Endothelial cell of umbilical vein (primary cell): ENCODE measurements at regions not wholly inside any gene's neighbourhood (a gene's known extent, or its start where the extent isn't known, plus 50 kb on each side); places are given as distances from the start of the nearest gene placed in this dataset.

Source experiments
- BruUV-seq: library from RNA; stranded (reverse); fragments of 400-500 nt; replicated peaks from 2 replicates; lab custom pipeline; 2021; lab: Mats Ljungman, UMichigan
- CTCF ChIA-PET: fragments of 300-600, 350-600 bp; sonication (Branson Sonifier 250); formaldehyde crosslinking; loops from one replicate; lab custom pipeline; 2021; ENCODE audit warnings: antibody characterized with exemption, inconsistent platforms; lab: Charles Lee
- POLR2A ChIA-PET: fragments of 300-600, 350-600 bp; sonication (Branson Sonifier 250); formaldehyde crosslinking; loops from one replicate; lab custom pipeline; 2021; ENCODE audit warnings: antibody characterized with exemption, inconsistent platforms; lab: Charles Lee
- DNase-seq: peaks from one replicate; pipeline ENCODE4 v3.0.0-alpha.2; 2011; ENCODE audit warnings: low read depth, low spot score
- FAIRE-seq: peaks from 2 replicates; lab custom pipeline; 2011; peaks lifted over from hg19 to GRCh38; lab: Jason Lieb, UNC
- H2AFZ ChIP-seq: 2 replicates; pipeline ENCODE4 v1.6.0; 2012; ENCODE audit warnings: low read depth, low read length, control low read depth, inconsistent platforms
- H3K27ac ChIP-seq: 2 replicates; pipeline ENCODE4 v1.5.1; 2011; ENCODE audit warnings: low read depth, mild to moderate bottlenecking, control low read depth, low read length, moderate library complexity; ENCODE audit not compliant: insufficient read depth
- H3K27me3 ChIP-seq, 2 experiments: 2 replicates each; pipeline versions ENCODE4 v1.6.0 to v1.6.1; 2011; ENCODE audit warnings: low read length in 2 of 2, mixed read lengths in 1 of 2; ENCODE audit not compliant: control insufficient read depth in 2 of 2, insufficient read depth in 2 of 2
- H3K36me3 ChIP-seq, 2 experiments: 2 replicates in 1 of 2; 3 replicates in 1 of 2; pipeline ENCODE4 v1.5.1; 2011; ENCODE audit warnings: low read length in 2 of 2, mild to moderate bottlenecking in 1 of 2, moderate library complexity in 1 of 2; ENCODE audit not compliant: control insufficient read depth in 2 of 2, insufficient read depth in 2 of 2; ENCODE audit errors: extremely low read depth in 1 of 2
- H3K4me1 ChIP-seq: 3 replicates; pipeline ENCODE4 v1.5.1; 2011; ENCODE audit warnings: mild to moderate bottlenecking, low read length; ENCODE audit not compliant: control insufficient read depth, insufficient read depth; ENCODE audit errors: extremely low read depth
- H3K4me2 ChIP-seq: 2 replicates; pipeline ENCODE4 v1.6.1; 2011; ENCODE audit warnings: low read length, control low read depth, mixed read lengths; ENCODE audit not compliant: insufficient read depth
- H3K4me3 ChIP-seq, 3 experiments: fragments of 200-600 bp in 1 of 3; sonication (generic), shearing (Covaris generic) in 1 of 3; replicated peaks in 1 of 3; 2 replicates each; pipeline ENCODE4 v1.5.1; 2011 to 2016; ENCODE audit warnings: control low read depth in 3 of 3, low read length in 3 of 3, mild to moderate bottlenecking in 2 of 3, inconsistent platforms in 1 of 3, low read depth in 1 of 3, moderate library complexity in 1 of 3; ENCODE audit not compliant: insufficient read depth in 1 of 3
- H3K79me2 ChIP-seq: 2 replicates; pipeline ENCODE4 v1.6.0; 2012; ENCODE audit warnings: low read length, inconsistent platforms; ENCODE audit not compliant: control insufficient read depth, insufficient read depth
- H3K9ac ChIP-seq: replicated peaks from 2 replicates; pipeline ENCODE3; 2011; ENCODE audit warnings: low read length, control low read depth; ENCODE audit not compliant: insufficient read depth; ENCODE audit errors: extremely low read depth
- H3K9me1 ChIP-seq: replicated peaks from 3 replicates; pipeline ENCODE4 v1.6.0; 2011; ENCODE audit warnings: mild to moderate bottlenecking, low read length; ENCODE audit not compliant: control insufficient read depth, insufficient read depth; ENCODE audit errors: extremely low read depth
- H3K9me3 ChIP-seq: replicated peaks from 2 replicates; pipeline ENCODE4 v1.5.1; 2012; ENCODE audit warnings: low read length, inconsistent platforms; ENCODE audit not compliant: control insufficient read depth, insufficient read depth
- H4K20me1 ChIP-seq: replicated peaks from 2 replicates; pipeline ENCODE3; 2011; ENCODE audit warnings: mild to moderate bottlenecking, low read length; ENCODE audit not compliant: control insufficient read depth, insufficient read depth; ENCODE audit errors: extremely low read depth
- EZH2 ChIP-seq: IDR thresholded peaks from 2 replicates; pipeline ENCODE4 v1.6.1; 2012; ENCODE audit warnings: borderline replicate concordance, low read depth, mild to moderate bottlenecking, moderate library complexity, low read length, inconsistent platforms; ENCODE audit not compliant: severe bottlenecking
- FOS ChIP-seq: IDR thresholded peaks from 2 replicates; pipeline ENCODE4 v1.6.1; 2011; ENCODE audit warnings: mild to moderate bottlenecking, low read length, moderate library complexity, borderline replicate concordance; ENCODE audit not compliant: insufficient read depth
- GATA2 ChIP-seq: IDR thresholded peaks from 2 replicates; pipeline ENCODE4 v1.7.0; 2011; ENCODE audit warnings: low read depth, mild to moderate bottlenecking, moderate library complexity, mixed read lengths, low read length; ENCODE audit not compliant: insufficient read length, insufficient read depth
- JUN ChIP-seq: IDR thresholded peaks from 2 replicates; pipeline ENCODE4 v1.6.1; 2011; ENCODE audit warnings: borderline replicate concordance, low read depth; ENCODE audit not compliant: insufficient read length, insufficient read depth
- MYC ChIP-seq: IDR thresholded peaks from one replicate; pipeline ENCODE4 v1.6.1; 2011; ENCODE audit warnings: mild to moderate bottlenecking, low read depth, low read length
- POLR2A ChIP-seq: IDR thresholded peaks from 2 replicates; pipeline ENCODE4 v1.6.1; 2012; ENCODE audit warnings: low read depth, mild to moderate bottlenecking, control low read depth, low read length
- POLR2AphosphoS5 ChIP-seq: IDR thresholded peaks from 2 replicates; pipeline ENCODE4 v1.6.1; 2012; ENCODE audit warnings: low read depth, mild to moderate bottlenecking, control low read depth, low read length, moderate library complexity; ENCODE audit not compliant: insufficient read depth
- dilution Hi-C: fragments of 300-500 bp; cut with MboI; formaldehyde crosslinking; loops from one replicate; pipeline ENCODE4 v1.15.0; 2019; ENCODE audit warnings: low sequenced_read_pairs; ENCODE audit not compliant: extremely low pct_ligation_motif_present
- intact Hi-C: fragments of 100-400 bp; cut with micrococcal nuclease; formaldehyde crosslinking; loops from one replicate; pipeline ENCODE4 v1.10.0; 2022
- TF ChIP-seq, protein P1 (sequence below): IDR thresholded peaks from 2 replicates; pipeline ENCODE4 v1.6.1; 2011; ENCODE audit not compliant: insufficient read depth, insufficient read length
- TF ChIP-seq, protein P2 (sequence below), 2 donors: IDR thresholded peaks; 1 replicate in 1 of 2; 2 replicates in 1 of 2; pipeline ENCODE4 v1.5.1; 2011; ENCODE audit warnings: low read length in 2 of 2, mild to moderate bottlenecking in 2 of 2, moderate library complexity in 2 of 2, control low read depth in 1 of 2, inconsistent platforms in 1 of 2, low read depth in 1 of 2; ENCODE audit not compliant: insufficient read depth in 1 of 2; ENCODE audit errors: extremely low read depth in 1 of 2

DNA sequence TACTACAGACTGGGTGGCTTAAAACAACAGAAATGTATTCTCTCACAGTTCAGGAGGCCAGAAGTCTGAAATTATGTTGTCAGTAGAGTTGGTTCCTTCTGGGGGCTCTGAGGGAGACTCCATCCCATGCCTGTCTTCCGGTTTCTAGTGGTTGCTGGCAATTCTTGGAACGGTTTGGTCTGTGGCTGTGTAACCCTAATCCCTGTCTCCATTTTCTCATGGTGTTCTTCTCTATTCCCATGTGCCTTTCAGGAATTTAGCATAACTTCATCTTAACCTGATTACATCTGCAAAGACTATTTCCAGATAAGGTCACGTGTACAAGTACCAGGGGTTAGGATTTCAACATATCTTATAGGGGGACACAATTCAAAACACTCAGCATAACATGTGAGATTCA, 73.2 kb downstream of the FAM241B start:
- H3K4me2 ChIP-seq: no peak overlapping the region
- BruUV-seq: no TSS peak
- POLR2A ChIA-PET: no interaction called here
- H3K36me3 ChIP-seq: no peaks in the 10 kb centered on the region
- H3K27me3 ChIP-seq: peaks cover 32 to 65% of the 10 kb centered on the region in 2 experiments
- DNase-seq: no peak
- H2AFZ ChIP-seq: no peak overlapping the region
- TF ChIP-seq POLR2A: no peak
- no peak for TF ChIP-seq EZH2
- no peak for TF ChIP-seq MYC
- TF ChIP-seq, protein P1, sequence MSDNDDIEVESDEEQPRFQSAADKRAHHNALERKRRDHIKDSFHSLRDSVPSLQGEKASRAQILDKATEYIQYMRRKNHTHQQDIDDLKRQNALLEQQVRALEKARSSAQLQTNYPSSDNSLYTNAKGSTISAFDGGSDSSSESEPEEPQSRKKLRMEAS: no peak
- TF ChIP-seq GATA2: no peak
- TF ChIP-seq FOS: no peak
- TF ChIP-seq POLR2AphosphoS5: no peak
- TF ChIP-seq, protein P2, sequence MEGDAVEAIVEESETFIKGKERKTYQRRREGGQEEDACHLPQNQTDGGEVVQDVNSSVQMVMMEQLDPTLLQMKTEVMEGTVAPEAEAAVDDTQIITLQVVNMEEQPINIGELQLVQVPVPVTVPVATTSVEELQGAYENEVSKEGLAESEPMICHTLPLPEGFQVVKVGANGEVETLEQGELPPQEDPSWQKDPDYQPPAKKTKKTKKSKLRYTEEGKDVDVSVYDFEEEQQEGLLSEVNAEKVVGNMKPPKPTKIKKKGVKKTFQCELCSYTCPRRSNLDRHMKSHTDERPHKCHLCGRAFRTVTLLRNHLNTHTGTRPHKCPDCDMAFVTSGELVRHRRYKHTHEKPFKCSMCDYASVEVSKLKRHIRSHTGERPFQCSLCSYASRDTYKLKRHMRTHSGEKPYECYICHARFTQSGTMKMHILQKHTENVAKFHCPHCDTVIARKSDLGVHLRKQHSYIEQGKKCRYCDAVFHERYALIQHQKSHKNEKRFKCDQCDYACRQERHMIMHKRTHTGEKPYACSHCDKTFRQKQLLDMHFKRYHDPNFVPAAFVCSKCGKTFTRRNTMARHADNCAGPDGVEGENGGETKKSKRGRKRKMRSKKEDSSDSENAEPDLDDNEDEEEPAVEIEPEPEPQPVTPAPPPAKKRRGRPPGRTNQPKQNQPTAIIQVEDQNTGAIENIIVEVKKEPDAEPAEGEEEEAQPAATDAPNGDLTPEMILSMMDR (IDR thresholded peaks at IDR 0.05; ENCODE audit: extremely low read depth in 1 of 2, insufficient read depth in 1 of 2, low read depth in 1 of 2, low read length in 2 of 2): no peak
- no peak for TF ChIP-seq JUN
- no peak for FAIRE-seq
- H3K9ac ChIP-seq: no peak overlapping the region
- H3K9me3 ChIP-seq: no peaks in the 10 kb centered on the region
- intact Hi-C loops: no loop called here
- no peaks in the 10 kb centered on the region for H4K20me1 ChIP-seq
- no peaks in the 10 kb centered on the region for H3K79me2 ChIP-seq
- no peaks in the 10 kb centered on the region for H3K4me1 ChIP-seq
- dilution Hi-C loops: no loop called here
- no peaks in the 10 kb centered on the region for H3K9me1 ChIP-seq
- CTCF ChIA-PET: no interaction called here
- no peak overlapping the region for H3K4me3 ChIP-seq
- H3K27ac ChIP-seq: no peak overlapping the region
